ENCODE measurements at regions not wholly inside any gene's neighbourhood (a gene's known extent, or its start where the extent isn't known, plus 50 kb on each side); places are given as distances from the start of the nearest gene placed in this dataset.

DNA sequence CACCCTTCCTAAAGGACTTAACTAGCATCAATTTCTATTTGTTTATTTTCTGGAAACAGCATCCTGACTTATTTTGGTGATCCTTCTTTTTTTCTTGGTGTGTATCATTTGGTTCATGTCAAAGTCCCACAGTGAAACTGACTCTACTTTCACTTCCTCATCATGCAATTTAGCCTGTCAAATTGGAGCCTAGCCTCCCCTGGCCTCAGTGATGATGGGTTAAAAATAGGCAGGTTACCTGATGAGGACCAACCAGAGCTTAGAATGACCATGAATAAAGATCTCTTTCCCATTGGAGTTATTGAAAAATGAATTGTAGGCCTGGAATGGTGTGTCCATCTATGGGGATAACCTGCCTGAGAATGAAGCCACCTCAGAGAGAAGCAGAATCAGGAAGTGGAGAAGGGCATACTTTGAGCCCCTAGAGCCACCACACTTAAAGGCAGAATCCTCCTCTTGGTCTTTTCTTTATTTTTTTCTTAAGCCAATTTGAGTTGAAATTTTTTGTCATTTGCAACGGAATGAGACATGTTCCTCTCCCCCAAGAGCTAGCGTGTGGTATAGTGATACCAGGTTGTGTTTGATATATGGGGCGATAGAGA is 105.6 kb downstream of the BTBD3 start:
- DNase-seq, result no peak

DNA sequence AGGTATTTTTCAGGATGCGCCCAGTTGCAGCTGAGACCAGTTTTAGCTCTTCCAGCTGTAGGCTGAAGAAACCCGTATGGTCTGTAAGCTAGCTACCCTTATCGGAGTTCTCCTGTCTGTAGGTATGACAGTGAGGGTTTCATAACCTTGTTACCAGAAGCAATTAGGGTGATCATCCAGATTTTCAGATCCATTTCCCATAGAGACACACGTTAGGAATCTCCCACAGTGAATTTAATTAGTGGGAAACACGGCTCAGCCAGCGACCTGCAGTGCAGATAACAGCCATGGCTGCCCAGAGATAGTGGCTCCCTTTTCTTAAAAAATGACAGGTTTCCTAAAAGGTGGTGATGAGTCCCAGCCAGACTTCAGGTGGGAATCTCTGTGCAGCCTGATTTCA is 111.1 kb downstream of the BTBD3 start:
- no peak for DNase-seq

DNA sequence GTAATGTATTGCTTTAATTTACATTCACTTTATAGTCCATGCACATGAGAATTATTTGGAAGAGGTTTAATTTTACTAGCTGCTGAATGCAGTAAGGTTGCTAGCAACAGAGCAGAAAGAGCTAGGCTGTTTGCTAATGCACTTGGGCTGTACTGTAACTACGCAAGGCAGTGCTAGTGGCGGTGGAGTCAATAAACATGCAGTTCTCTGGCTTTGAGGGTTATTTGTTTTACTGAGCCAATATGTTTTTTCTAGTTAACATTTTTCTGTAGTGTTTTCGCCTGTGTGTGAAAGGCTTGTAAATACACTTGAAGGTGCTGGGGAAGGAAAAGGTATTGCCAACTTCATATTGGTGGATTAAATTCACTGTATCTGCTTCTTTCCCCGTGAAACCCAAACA is 112.8 kb downstream of the BTBD3 start:
- DNase-seq, result no peak

DNA sequence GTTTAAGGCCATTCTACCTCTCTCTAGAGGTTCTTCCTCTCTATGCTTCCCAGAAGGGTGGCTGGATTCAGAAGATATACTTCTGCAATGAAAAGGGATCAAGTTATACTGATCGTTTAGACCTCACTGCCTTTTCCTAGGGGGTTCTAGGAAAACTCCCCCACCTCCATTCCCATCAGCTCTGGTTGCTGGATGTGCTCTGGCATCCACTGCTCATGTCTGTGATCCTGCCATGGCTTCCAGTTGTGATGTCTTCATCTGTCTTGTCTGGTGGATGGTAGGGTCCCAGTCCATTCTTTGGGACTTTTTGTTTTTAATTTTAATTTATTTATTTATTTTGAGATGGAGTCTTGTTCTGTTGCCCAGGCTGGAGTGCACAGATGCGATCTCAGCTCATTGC is 118.4 kb downstream of the BTBD3 start:
- no peak for DNase-seq

DNA sequence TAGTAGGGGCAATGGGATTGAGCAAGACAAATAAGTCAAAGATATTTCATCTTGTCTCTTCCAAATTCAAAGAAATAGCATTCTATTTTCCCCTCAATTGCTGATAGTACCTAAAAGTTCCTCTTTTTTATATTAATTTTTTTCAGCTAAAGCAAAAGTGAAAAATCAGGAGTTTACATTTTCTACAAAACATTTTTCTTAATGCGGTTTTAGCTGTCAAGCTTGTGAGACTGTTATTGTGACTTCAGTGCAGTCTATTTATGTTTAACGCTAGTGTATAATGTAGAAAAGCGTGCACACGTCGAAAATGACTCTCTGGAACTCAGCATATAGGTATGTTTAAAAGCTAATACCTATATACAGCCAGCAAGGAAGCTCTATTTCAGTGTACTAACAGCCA is 119.8 kb downstream of the BTBD3 start:
- DNase-seq, result no peak

DNA sequence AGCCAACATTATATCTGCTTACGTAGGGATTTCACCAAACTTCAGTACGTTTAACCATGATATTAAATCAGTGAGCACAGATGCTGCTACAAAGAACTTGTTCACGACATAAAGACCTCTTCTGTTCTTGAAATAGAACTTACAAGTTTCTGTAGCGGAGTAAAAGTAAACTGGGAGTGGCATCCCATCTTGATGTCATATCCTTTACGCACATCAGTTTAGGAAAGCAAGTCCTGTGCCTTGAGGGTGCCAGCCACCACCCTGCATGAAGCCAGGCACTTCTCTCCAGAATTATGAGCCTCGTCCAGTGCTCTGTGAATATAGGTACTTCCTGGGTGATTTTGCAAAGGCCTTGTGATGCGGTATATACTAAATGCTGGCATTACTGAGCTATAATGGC is 122.6 kb downstream of the BTBD3 start:
- DNase-seq, result no peak

DNA sequence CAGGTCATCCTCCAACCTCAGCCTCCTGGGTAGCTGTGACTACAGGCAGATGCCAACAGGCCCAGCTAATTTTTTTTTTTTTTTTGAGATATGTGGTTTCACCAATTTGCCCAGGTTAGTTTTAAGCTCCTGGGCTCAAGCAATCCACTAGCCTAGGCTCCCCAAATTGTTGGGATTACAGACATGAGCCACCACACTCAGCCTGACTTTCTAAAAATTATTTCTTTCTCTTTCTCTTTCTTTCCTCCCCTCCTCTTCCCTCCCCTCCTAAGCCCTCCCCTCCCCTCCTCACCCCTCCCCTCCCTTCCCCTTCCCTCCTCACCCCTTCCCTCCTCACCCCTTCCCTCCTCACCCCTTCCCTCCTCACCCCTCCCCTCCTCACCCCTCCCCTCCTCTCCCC is 127.3 kb downstream of the BTBD3 start:
- no peak for DNase-seq

DNA sequence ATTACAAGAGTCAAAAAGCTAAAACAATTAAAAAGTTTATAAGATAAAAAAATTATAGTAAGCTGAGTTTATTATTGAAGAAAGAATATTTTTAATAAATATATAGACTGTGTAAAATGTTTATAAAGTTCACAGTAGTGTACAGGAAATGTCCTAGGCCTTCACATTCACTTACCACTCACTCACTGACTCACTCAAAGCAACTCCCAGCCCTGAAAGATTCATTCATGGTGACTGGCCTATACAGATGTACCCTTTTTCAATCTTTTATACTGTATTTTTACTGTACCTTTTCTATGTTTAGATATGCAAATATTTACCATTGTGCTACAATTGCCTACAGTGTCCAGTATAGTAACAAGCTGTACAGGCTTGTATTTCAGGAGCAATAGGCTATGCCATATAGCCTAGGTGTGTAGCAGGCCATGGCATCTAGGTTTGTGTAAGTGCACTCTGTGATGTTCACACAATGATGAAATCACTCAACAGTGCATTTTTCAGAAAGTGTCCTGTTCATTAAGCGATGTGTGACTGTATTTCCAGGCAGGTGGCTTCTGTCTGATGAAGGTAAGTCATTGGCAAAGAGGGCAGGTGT is 130.2 kb downstream of the BTBD3 start:
- peak; percentile 19 for DNase-seq

DNA sequence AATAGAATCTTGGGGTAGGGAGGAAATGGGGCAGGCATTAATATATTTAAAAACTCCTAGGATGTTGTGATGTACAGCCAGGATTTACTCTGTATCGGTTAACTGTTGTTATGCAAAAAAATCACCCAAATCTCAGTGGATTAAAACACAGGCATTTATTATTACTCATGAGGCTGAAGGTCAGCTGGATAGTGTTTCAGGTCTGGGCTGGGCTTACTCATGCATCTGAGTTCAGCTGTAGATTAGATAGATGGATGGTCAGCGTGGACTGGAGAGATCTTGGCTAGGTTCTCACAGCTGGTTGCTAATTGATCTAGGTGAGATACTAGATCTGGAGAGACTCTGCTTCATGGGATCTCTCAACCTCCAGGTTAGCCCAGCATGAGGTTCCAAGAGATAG is 131.4 kb downstream of the BTBD3 start:
- DNase-seq, result peak; percentile 18

DNA sequence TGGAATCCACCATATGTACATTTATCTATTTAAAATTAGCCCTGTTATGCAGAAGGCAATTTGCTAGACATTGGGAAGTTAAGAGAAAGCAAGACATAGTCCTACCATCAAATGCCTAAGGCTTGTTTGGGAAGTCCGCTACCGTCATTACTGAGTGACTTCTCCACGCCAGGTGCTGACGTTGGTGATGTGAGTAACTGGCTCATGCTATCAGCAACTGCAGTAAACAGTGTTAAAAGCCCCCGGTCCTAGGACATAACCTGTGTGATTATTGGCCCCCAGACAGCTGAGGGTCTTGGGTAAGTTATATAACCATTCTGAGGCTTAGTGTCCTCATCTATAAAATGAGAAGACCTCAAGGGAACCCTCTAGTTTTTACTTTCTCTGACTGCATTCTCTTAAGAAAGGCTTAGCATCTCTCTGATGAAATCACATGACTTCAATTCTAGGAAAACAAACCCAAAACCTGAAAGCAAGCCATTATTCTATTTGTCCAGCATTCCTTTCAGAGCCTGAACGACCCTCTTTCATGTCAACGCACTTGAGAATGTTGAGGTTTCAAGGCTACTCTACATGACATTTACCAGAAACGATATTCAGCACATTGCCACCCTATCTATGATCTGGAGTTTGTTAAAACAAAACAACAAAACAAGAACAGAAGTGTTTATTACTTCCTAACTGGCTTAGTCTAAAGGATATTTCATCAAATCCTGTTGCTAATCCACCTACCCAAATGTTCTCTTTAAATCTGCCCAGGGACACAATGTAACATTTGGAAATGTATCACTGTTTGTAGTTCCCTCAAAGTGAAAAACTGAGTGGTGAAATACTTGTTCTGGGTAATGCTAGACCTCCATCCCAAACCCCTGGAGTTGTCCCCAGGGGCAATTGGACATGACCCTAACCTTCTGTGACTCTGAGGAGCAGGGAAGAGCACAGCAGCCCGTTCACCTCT is 133.8 kb downstream of the BTBD3 start:
- no peak for DNase-seq

DNA sequence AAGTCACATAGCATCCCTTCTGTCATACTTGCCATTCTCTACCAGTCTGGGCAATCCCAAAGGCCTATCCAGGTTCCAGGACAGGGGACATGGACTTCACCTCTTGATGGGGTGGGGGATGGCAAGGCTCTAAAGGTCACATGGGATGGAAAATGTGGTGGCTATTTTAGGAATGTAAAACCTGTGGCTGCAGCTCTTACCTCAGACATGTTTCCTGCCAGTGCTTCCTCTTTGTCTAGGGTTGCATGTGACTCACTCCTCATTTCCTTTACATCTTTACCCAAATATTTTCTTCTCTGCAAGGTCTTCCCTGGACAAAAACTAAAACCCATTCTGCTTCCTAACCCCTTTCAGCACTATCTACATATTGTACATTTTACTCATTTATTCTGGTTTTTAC is 135.7 kb downstream of the BTBD3 start:
- peak; percentile 45 for DNase-seq

DNA sequence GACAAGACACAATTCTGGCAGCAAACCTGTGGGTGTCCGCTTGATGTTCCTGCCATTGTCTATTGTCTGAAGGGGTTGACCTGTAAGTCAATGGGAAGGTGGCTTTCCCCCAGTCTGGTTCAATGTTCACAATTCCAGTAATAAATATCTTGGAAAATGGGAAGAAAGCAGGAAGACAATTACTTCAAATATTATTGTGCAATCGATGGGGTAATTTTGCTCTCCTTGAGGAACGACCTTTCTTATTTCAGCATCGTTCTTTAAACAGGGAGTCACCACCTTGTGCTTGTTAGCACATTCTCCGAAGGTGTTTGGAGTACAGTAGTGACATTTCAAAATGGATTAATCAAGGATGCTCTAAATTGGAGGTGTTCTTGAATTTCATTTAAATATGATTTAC is 136.9 kb downstream of the BTBD3 start:
- DNase-seq, result no peak

DNA sequence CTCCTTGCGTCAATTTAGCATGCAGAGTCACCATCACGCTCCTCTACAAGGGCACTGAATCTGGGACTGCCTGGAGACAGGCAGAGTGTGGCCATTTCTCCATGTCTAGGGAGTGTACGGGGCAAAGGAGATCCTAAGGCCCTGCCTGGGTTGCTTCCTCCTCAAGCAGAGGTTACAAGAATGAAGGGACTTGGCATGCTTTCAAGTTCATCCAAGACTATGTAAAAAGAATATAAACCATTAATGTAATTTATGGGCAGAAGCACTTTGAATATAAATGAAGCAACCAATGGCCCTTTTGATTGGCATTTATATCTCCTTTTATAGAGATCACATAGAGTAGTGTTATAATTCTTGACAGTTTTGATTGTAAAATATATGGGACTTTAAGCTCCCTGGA is 137.5 kb downstream of the BTBD3 start:
- no peak for DNase-seq

DNA sequence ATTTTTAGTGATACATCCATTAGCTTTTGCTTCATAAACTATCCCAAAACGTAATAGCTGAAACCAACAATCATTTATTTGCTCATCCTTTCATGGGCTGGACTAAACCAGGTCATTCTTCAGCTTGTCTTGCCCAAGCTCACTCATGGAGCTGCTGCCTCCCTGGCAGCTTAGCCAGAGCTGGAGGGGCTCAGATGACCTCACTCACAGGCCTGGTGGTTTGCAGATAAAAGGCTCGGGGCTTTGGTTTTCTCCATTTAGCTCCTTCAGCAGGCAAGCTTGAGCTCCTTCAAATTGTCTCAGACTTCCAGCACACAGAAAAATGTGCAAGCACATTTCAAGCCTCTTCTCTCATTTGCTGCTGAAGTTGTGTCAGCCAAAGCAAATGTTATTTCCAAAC is 139.1 kb downstream of the BTBD3 start:
- DNase-seq, result no peak

DNA sequence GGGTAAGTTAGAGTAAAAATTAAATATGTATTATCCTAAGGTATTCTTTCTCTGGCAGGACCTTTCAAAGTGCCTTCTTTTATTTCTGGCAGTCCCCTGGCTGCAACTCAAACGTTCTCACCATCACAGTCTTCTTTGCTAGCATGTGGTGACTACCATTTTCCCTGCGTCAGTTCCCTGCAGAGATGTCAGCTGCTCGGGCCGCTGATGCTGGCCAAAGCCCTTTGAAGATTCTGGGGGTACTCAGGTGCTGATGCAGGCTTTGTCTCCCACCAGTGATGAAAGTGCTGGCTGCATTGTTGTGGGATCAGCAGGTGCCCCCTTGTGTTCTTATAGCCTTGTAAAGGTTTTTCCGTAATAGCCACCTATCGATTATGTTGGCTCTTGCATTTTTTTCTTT is 140.1 kb downstream of the BTBD3 start:
- DNase-seq, result no peak

DNA sequence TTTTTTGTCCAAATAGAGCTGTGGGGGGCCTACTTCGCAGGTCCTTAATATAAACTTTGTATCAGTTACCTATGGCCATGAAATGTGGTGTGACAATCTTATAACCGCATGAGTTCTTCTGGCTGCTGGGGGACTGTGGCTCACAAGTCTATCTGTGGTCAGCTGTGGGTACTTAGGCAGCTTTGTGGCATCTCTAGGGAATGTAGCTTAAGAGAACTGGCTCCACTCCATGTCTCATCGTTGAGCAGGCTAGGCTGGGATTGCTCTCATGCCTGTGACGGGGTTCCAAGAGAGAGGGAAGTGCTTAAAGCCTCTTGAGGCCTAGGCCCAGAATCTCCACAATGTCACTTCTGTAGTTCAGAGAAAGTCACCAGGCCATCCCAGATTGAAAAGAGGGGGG is 140.5 kb downstream of the BTBD3 start:
- DNase-seq, result no peak

DNA sequence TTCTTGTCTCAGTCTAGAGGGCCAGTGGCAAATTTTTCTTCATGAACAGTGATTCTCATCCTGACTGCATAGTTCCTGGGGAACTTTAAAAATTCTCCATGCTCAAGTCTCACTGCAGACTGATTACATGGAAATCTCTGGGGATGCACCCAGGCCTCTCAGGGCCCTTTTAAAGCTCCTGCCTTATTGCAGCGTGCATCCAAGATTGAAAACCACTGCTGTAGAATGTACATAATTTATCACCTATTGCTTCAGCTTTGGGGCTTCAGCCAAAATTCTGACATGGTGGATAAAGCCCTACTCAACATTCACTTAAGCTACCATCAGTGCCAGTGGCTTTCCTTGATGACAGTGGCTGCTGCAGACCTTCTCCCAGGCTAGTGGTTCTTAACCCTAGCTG is 143.8 kb downstream of the BTBD3 start:
- no peak for DNase-seq

DNA sequence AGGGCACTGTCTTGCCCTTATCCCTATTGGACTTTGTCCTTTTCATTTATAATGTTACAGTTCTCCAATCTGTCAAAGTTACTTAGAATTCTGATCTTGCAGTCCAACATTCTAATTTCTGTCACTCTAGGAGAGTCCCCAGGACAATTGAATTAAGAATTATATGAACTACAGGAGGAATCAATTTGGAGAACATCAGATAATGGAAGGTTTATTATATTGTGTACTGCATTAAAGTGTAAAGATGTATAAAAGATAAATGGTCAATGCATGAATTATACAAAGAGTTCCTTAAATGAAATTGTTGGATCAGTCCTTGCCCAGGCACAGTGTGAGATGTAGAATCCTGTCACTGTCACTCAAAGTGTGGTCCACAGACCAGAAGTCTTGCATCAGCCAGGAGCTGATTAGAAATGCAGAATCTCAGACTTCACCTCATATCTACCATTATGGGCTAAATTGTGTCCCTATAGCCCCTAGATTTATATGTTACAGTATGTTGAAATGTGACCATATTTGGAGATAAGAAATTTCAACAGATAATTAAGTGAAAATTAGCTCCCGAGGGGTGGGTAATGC is 145.5 kb downstream of the BTBD3 start:
- no peak for DNase-seq

DNA sequence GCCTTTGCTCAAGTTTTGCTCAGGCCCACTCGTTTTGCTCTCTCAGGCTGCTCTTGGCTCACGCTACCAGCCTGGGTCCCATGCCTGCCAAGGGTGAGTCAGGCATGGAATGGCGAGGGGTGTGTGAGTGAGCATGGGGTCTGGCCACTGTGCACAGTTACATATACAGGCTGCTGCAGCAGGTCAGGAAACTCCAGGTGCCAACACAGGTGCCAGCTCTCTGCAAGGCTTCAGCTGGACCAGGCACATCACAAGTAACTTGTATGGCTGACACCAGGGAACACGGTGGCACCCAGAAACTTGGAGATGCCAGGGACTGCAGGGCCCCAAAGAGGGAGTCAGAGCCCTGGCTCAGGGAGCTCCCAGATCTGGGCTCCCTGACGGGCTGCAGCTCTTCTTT is 146.8 kb downstream of the BTBD3 start:
- DNase-seq, result no peak

DNA sequence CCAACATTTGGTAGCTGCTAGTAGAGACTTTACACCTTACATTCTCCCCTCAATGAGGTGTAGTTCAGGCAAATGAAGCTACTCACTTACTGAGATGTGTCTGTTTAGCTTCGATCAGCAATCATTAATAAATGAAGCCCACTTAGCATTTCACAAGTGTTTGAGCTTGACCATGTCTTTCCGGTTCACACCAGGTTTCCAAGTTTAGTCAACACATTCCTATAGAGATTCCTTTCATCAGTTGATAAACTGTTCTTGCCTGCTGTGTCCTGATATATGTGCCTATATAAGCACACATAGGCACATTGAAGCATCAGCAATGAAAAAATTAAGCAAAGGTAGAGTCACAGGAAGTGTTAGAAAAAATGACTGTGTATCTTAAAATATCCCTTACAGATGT is 150.0 kb downstream of the BTBD3 start:
- DNase-seq, result no peak

DNA sequence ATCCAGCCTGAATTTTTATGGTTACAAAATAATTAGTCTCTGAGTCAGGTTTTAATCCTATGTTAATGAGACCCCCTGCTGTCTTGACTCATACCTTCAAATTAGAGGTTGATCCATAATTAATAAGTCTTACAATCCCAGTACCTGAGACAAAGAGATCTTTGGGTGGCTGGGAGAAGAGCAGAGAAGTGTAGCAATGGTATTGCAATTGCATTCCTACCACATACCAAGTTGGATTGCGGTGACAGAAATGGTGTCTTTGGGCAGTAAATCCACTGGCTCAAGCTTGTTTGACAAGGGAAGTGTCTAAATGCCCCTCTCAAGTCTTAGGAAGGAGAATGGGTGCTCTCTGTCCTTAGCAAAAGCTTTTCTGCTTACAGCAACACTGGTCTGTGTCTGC is 150.4 kb downstream of the BTBD3 start:
- DNase-seq, result no peak

DNA sequence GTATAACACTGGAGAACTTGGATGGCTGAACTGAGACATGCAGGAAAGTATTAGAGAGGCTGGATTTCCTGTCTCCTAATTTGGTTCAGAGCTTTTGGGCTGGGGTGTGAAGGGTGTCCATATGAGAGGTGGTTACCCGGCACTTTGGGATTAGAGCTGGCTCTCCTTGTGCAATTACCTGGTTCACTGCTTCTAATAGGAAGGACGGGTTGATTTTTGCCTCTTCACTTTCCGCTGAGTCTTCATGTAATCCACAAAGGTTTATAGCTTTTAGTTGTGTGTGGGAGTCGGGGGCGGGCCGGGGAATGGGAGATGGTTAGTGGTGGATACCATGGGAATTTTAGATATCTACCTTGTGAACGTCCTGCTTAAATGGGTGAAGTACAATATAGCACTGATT is 151.5 kb downstream of the BTBD3 start:
- DNase-seq, result no peak

DNA sequence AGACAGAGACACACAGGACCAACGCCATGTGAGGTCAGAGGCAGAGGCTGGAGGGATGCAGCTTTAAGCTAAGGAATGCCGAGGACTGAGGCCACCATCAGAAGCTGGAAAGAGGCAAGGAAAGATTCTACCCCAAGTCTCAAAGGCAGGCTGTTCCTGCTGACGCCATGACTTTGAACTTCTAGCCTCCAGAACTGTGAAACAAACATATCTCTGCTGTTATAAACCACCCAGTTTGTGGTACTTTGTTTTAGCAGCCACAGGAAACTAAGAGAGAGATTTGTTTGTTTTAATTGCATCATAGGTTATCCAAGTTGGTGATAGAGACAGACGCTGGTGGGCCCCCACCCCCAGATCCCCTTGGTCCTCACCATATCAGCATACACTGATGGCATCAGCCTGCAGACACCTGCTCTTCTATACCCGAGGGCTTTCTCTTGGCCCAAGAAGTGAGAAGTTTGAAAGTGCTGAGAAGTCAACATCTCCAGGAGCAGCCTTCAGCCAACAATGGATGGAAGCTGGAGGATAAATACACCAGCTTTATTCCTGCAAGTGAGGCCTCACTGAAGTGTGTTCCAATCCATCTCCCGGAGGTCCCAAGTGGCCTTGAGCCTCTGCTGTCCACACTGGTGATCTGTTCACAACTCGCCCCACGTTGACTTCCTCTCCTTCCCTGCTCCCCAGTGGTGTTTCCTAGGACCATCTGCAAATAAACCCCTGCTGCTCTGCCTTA is 154.7 kb downstream of the BTBD3 start:
- no peak for DNase-seq
